GM23338 (cell line): ENCODE measurements at regions not wholly inside any gene's neighbourhood (a gene's known extent, or its start where the extent isn't known, plus 50 kb on each side); places are given as distances from the start of the nearest gene placed in this dataset.

Source experiments
- CREB1 ChIP-seq: fragments of 250-450 bp; sonication (Bioruptor Pico); IDR thresholded peaks from 2 replicates; pipeline ENCODE4 v1.5.0; 2020; ENCODE audit warnings: low read depth, mild to moderate bottlenecking, moderate library complexity
- CTCF ChIP-seq, 2 experiments: fragments of 200-600 bp in 1 of 2; sonication (generic) in 1 of 2; conservative IDR thresholded peaks; 2 replicates each; pipeline versions ENCODE4 v1.5.1 to v1.6.1; 2016 to 2017; ENCODE audit warnings: antibody characterized with exemption in 2 of 2, low read depth in 2 of 2, mild to moderate bottlenecking in 2 of 2, moderate library complexity in 1 of 2
- EZH2 ChIP-seq: fragments of 200-600 bp; sonication (generic); IDR thresholded peaks from one replicate; pipeline ENCODE4 v1.8.0; 2017; ENCODE audit warnings: antibody characterized with exemption, mild to moderate bottlenecking, low read depth; ENCODE audit not compliant: unreplicated experiment
- EZH2phosphoT487 ChIP-seq: fragments of 200-600 bp; sonication (generic); IDR thresholded peaks from one replicate; pipeline ENCODE4 v1.8.1; 2018; ENCODE audit warnings: antibody characterized with exemption; ENCODE audit not compliant: unreplicated experiment
- POLR2AphosphoS5 ChIP-seq: IDR thresholded peaks from 2 replicates; pipeline ENCODE4 v1.6.1; 2016; ENCODE audit warnings: antibody characterized with exemption, low read depth
- STAT1 ChIP-seq: IDR thresholded peaks from one replicate; pipeline ENCODE4 v1.6.1; 2016; ENCODE audit warnings: antibody characterized with exemption; ENCODE audit not compliant: unreplicated experiment

GRCh38 chr9:135344915-135345500 is 134.6 kb upstream of the PPP1R26 start:
- no peak for TF ChIP-seq CTCF (conservative IDR thresholded peaks at IDR 0.05; ENCODE audit: low read depth in 2 of 2)
- no peak for TF ChIP-seq STAT1
- no peak for TF ChIP-seq EZH2
- no peak for TF ChIP-seq EZH2phosphoT487
- TF ChIP-seq CREB1 = no peak
- no peak for TF ChIP-seq POLR2AphosphoS5
